GM23338 (cell line): ENCODE measurements at regions not wholly inside any gene's neighbourhood (a gene's known extent, or its start where the extent isn't known, plus 50 kb on each side); places are given as distances from the start of the nearest gene placed in this dataset.

Experiments
- ATAC-seq: fragments of 200-7000 bp; cut with Tn5 transposase; 3 replicates; pipeline ENCODE4 v1.9.1; 2020
- DNase-seq: peaks from one replicate; pipeline ENCODE4 v3.0.0-alpha.2; 2015; ENCODE audit warnings: low spot score
- H2AFZ ChIP-seq: fragments of 200-600 bp; sonication (generic); 2 replicates; pipeline ENCODE4 v1.8.0; 2016; ENCODE audit warnings: antibody characterized with exemption, mild to moderate bottlenecking, moderate library complexity
- H3F3A ChIP-seq: fragments of 200-600 bp; sonication (generic); replicated peaks from 2 replicates; pipeline ENCODE4 v1.8.0; 2017; ENCODE audit warnings: antibody characterized with exemption, mixed run types, low read depth
- H3K27ac ChIP-seq: fragments of 200-600 bp; sonication (generic); 2 replicates; pipeline ENCODE4 v1.6.1; 2016; ENCODE audit warnings: low read depth
- H3K27me3 ChIP-seq: fragments of 200-600 bp; sonication (generic); 2 replicates; pipeline ENCODE4 v1.8.0; 2016; ENCODE audit warnings: mild to moderate bottlenecking, mixed run types, moderate library complexity; ENCODE audit not compliant: insufficient read depth
- H3K36me3 ChIP-seq: fragments of 200-600 bp; sonication (generic); 2 replicates; pipeline ENCODE4 v1.8.0; 2016; ENCODE audit warnings: mild to moderate bottlenecking; ENCODE audit not compliant: insufficient read depth
- H3K4me1 ChIP-seq: fragments of 200-600 bp; sonication (generic); 2 replicates; pipeline ENCODE4 v1.8.0; 2016; ENCODE audit warnings: mild to moderate bottlenecking, moderate library complexity; ENCODE audit not compliant: insufficient read depth
- H3K4me2 ChIP-seq: fragments of 200-600 bp; sonication (generic); 2 replicates; pipeline ENCODE4 v1.7.1; 2017; ENCODE audit warnings: mixed run types
- H3K4me3 ChIP-seq: fragments of 200-600 bp; sonication (generic); 2 replicates; pipeline ENCODE4 v1.6.1; 2016; ENCODE audit warnings: mixed run types
- H3K79me2 ChIP-seq: fragments of 200-600 bp; sonication (generic); replicated peaks from 2 replicates; pipeline ENCODE4 v1.8.0; 2017; ENCODE audit warnings: mild to moderate bottlenecking; ENCODE audit not compliant: insufficient read depth
- H3K9me2 ChIP-seq: fragments of 200-600 bp; sonication (generic); 2 replicates; pipeline ENCODE4 v1.8.0; 2017; ENCODE audit not compliant: insufficient read depth
- H4K20me1 ChIP-seq: fragments of 200-600 bp; sonication (generic); replicated peaks from 2 replicates; pipeline ENCODE4 v1.8.0; 2017; ENCODE audit warnings: mild to moderate bottlenecking; ENCODE audit not compliant: insufficient read depth
- H3K27ac Mint-ChIP-seq: 2 replicates; pipeline ENCODE4 v1.8.0; 2020; ENCODE audit warnings: inconsistent platforms, mild to moderate bottlenecking, moderate library complexity, mixed read lengths
- H3K27me3 Mint-ChIP-seq: 3 replicates; pipeline ENCODE4 v1.8.0; 2022; ENCODE audit warnings: low read depth, mild to moderate bottlenecking, moderate library complexity, mixed read lengths, inconsistent platforms; ENCODE audit not compliant: insufficient read depth, poor library complexity
- H3K36me3 Mint-ChIP-seq: 3 replicates; pipeline ENCODE4 v1.8.0; 2021; ENCODE audit warnings: low read depth, mild to moderate bottlenecking, inconsistent platforms, moderate library complexity, mixed read lengths
- H3K4me1 Mint-ChIP-seq: 3 replicates; pipeline ENCODE4 v1.8.0; 2020; ENCODE audit warnings: mild to moderate bottlenecking, inconsistent platforms, mixed read lengths
- H3K4me3 Mint-ChIP-seq: 3 replicates; pipeline ENCODE4 v1.8.0; 2021; ENCODE audit warnings: moderate library complexity, mild to moderate bottlenecking, inconsistent platforms, mixed read lengths
- H3K9me3 Mint-ChIP-seq: 3 replicates; pipeline ENCODE4 v1.8.0; 2020; ENCODE audit warnings: moderate library complexity, mild to moderate bottlenecking, inconsistent platforms, mixed read lengths
- CREB1 ChIP-seq: fragments of 250-450 bp; sonication (Bioruptor Pico); IDR thresholded peaks from 2 replicates; pipeline ENCODE4 v1.5.0; 2020; ENCODE audit warnings: low read depth, mild to moderate bottlenecking, moderate library complexity
- EZH2 ChIP-seq: fragments of 200-600 bp; sonication (generic); IDR thresholded peaks from one replicate; pipeline ENCODE4 v1.8.0; 2017; ENCODE audit warnings: antibody characterized with exemption, mild to moderate bottlenecking, low read depth; ENCODE audit not compliant: unreplicated experiment
- EZH2phosphoT487 ChIP-seq: fragments of 200-600 bp; sonication (generic); IDR thresholded peaks from one replicate; pipeline ENCODE4 v1.8.1; 2018; ENCODE audit warnings: antibody characterized with exemption; ENCODE audit not compliant: unreplicated experiment
- JUNB ChIP-seq: IDR thresholded peaks from one replicate; pipeline ENCODE4 v1.6.1; 2016; ENCODE audit warnings: antibody characterized with exemption; ENCODE audit not compliant: unreplicated experiment
- NANOG ChIP-seq: IDR thresholded peaks from 2 replicates; pipeline ENCODE4 v1.6.1; 2016; ENCODE audit warnings: antibody characterized with exemption, borderline replicate concordance
- POLR2AphosphoS5 ChIP-seq: IDR thresholded peaks from 2 replicates; pipeline ENCODE4 v1.6.1; 2016; ENCODE audit warnings: antibody characterized with exemption, low read depth
- STAT1 ChIP-seq: IDR thresholded peaks from one replicate; pipeline ENCODE4 v1.6.1; 2016; ENCODE audit warnings: antibody characterized with exemption; ENCODE audit not compliant: unreplicated experiment
- ZNF114 ChIP-seq: fragments of 250-450 bp; sonication (Bioruptor Pico); IDR thresholded peaks from 2 replicates; pipeline ENCODE4 v1.5.0; 2020; ENCODE audit warnings: mild to moderate bottlenecking, moderate library complexity
- TF ChIP-seq, protein P1 (sequence below): IDR thresholded peaks from one replicate; pipeline ENCODE4 v1.6.1; 2018; ENCODE audit warnings: antibody characterized with exemption; ENCODE audit not compliant: unreplicated experiment
- TF ChIP-seq, protein P2 (sequence below), 2 experiments: fragments of 200-600 bp in 1 of 2; sonication (generic) in 1 of 2; conservative IDR thresholded peaks; 2 replicates each; pipeline versions ENCODE4 v1.5.1 to v1.6.1; 2016 to 2017; ENCODE audit warnings: antibody characterized with exemption in 2 of 2, low read depth in 2 of 2, mild to moderate bottlenecking in 2 of 2, moderate library complexity in 1 of 2
- TF ChIP-seq, protein P3 (sequence below): fragments of 250-450 bp; sonication (Bioruptor Pico); IDR thresholded peaks from 2 replicates; pipeline ENCODE4 v1.5.0; 2020; ENCODE audit warnings: mild to moderate bottlenecking, moderate library complexity

DNA sequence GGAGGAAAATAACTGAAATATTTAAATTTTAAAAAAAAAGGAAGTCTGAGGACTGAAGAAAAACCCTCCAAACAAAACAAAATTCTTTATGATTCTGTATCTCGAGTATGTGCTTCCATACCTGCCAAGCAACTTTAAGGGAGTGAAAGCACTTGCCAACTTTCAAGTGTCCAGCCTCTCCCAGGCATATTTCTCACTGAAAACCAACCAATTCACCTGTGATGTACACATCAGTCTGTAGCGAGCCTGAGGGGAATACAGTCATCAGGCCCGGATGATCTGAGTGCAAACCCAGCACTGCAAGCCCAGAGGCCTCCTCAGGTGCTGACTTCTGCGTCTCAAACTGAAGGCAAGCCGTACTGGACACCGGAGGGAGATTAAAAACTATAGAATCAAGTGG lies 164.8 kb upstream of the NT5E start:
- Histone ChIP-seq H3K9me2 (peaks cover 4% of the 10 kb centered on the region; the same call in 1 of the 2 replicates), H3K4me3 (no peak overlapping the region), H3K27ac (no peak overlapping the region), H3K36me3 (no peaks in the 10 kb centered on the region), H3K27me3 (no peaks in the 10 kb centered on the region), H3K4me2 (no peak overlapping the region), H3F3A (no peaks in the 10 kb centered on the region), H3K4me1 (no peaks in the 10 kb centered on the region; the same call in 1 of the 2 replicates), H3K79me2 (no peaks in the 10 kb centered on the region), H4K20me1 (no peaks in the 10 kb centered on the region), H2AFZ (no peak overlapping the region)
- Mint-ChIP-seq H3K4me3 (no peak overlapping the region), H3K4me1 (peaks cover 2% of the 10 kb centered on the region; the same call in 1 of the 3 replicates), H3K27me3 (peaks cover 2% of the 10 kb centered on the region), H3K27ac (no peak overlapping the region), H3K36me3 (peaks cover 6% of the 10 kb centered on the region; the same call in 1 of the 3 replicates), H3K9me3 (peaks cover 19% of the 10 kb centered on the region)
- ATAC-seq (no peak), DNase-seq (no peak)
- TF ChIP-seq EZH2phosphoT487 (no peak), STAT1 (no peak), JUNB (no peak), POLR2AphosphoS5 (no peak), EZH2 (no peak), ZNF114 (CRISPR knock-in tag) (no peak), NANOG (no peak), CREB1 (CRISPR knock-in tag) (no peak)
- TF ChIP-seq, protein P1, sequence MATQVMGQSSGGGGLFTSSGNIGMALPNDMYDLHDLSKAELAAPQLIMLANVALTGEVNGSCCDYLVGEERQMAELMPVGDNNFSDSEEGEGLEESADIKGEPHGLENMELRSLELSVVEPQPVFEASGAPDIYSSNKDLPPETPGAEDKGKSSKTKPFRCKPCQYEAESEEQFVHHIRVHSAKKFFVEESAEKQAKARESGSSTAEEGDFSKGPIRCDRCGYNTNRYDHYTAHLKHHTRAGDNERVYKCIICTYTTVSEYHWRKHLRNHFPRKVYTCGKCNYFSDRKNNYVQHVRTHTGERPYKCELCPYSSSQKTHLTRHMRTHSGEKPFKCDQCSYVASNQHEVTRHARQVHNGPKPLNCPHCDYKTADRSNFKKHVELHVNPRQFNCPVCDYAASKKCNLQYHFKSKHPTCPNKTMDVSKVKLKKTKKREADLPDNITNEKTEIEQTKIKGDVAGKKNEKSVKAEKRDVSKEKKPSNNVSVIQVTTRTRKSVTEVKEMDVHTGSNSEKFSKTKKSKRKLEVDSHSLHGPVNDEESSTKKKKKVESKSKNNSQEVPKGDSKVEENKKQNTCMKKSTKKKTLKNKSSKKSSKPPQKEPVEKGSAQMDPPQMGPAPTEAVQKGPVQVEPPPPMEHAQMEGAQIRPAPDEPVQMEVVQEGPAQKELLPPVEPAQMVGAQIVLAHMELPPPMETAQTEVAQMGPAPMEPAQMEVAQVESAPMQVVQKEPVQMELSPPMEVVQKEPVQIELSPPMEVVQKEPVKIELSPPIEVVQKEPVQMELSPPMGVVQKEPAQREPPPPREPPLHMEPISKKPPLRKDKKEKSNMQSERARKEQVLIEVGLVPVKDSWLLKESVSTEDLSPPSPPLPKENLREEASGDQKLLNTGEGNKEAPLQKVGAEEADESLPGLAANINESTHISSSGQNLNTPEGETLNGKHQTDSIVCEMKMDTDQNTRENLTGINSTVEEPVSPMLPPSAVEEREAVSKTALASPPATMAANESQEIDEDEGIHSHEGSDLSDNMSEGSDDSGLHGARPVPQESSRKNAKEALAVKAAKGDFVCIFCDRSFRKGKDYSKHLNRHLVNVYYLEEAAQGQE, result no peak
- TF ChIP-seq, protein P2, sequence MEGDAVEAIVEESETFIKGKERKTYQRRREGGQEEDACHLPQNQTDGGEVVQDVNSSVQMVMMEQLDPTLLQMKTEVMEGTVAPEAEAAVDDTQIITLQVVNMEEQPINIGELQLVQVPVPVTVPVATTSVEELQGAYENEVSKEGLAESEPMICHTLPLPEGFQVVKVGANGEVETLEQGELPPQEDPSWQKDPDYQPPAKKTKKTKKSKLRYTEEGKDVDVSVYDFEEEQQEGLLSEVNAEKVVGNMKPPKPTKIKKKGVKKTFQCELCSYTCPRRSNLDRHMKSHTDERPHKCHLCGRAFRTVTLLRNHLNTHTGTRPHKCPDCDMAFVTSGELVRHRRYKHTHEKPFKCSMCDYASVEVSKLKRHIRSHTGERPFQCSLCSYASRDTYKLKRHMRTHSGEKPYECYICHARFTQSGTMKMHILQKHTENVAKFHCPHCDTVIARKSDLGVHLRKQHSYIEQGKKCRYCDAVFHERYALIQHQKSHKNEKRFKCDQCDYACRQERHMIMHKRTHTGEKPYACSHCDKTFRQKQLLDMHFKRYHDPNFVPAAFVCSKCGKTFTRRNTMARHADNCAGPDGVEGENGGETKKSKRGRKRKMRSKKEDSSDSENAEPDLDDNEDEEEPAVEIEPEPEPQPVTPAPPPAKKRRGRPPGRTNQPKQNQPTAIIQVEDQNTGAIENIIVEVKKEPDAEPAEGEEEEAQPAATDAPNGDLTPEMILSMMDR (conservative IDR thresholded peaks at IDR 0.05; ENCODE audit: low read depth in 2 of 2), result no peak
- TF ChIP-seq, protein P3, sequence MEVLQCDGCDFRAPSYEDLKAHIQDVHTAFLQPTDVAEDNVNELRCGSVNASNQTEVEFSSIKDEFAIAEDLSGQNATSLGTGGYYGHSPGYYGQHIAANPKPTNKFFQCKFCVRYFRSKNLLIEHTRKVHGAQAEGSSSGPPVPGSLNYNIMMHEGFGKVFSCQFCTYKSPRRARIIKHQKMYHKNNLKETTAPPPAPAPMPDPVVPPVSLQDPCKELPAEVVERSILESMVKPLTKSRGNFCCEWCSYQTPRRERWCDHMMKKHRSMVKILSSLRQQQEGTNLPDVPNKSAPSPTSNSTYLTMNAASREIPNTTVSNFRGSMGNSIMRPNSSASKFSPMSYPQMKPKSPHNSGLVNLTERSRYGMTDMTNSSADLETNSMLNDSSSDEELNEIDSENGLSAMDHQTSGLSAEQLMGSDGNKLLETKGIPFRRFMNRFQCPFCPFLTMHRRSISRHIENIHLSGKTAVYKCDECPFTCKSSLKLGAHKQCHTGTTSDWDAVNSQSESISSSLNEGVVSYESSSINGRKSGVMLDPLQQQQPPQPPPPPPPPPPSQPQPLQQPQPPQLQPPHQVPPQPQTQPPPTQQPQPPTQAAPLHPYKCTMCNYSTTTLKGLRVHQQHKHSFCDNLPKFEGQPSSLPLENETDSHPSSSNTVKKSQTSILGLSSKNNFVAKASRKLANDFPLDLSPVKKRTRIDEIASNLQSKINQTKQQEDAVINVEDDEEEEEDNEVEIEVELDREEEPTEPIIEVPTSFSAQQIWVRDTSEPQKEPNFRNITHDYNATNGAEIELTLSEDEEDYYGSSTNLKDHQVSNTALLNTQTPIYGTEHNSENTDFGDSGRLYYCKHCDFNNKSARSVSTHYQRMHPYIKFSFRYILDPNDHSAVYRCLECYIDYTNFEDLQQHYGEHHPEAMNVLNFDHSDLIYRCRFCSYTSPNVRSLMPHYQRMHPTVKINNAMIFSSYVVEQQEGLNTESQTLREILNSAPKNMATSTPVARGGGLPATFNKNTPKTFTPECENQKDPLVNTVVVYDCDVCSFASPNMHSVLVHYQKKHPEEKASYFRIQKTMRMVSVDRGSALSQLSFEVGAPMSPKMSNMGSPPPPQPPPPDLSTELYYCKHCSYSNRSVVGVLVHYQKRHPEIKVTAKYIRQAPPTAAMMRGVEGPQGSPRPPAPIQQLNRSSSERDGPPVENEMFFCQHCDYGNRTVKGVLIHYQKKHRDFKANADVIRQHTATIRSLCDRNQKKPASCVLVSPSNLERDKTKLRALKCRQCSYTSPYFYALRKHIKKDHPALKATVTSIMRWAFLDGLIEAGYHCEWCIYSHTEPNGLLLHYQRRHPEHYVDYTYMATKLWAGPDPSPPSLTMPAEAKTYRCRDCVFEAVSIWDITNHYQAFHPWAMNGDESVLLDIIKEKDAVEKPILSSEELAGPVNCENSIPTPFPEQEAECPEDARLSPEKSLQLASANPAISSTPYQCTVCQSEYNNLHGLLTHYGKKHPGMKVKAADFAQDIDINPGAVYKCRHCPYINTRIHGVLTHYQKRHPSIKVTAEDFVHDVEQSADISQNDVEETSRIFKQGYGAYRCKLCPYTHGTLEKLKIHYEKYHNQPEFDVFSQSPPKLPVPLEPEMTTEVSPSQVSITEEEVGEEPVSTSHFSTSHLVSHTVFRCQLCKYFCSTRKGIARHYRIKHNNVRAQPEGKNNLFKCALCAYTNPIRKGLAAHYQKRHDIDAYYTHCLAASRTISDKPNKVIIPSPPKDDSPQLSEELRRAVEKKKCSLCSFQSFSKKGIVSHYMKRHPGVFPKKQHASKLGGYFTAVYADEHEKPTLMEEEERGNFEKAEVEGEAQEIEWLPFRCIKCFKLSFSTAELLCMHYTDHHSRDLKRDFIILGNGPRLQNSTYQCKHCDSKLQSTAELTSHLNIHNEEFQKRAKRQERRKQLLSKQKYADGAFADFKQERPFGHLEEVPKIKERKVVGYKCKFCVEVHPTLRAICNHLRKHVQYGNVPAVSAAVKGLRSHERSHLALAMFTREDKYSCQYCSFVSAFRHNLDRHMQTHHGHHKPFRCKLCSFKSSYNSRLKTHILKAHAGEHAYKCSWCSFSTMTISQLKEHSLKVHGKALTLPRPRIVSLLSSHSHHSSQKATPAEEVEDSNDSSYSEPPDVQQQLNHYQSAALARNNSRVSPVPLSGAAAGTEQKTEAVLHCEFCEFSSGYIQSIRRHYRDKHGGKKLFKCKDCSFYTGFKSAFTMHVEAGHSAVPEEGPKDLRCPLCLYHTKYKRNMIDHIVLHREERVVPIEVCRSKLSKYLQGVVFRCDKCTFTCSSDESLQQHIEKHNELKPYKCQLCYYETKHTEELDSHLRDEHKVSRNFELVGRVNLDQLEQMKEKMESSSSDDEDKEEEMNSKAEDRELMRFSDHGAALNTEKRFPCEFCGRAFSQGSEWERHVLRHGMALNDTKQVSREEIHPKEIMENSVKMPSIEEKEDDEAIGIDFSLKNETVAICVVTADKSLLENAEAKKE (CRISPR knock-in tag), result no peak
